GM18870 (cell line): ENCODE measurements at regions not wholly inside any gene's neighbourhood (a gene's known extent, or its start where the extent isn't known, plus 50 kb on each side); places are given as distances from the start of the nearest gene placed in this dataset.

Experiments
- ATAC-seq: cut with Tn5 transposase; IDR thresholded peaks from one replicate; pipeline ENCODE4 v1.9.1; 2021; ENCODE audit warnings: moderate library complexity; ENCODE audit not compliant: unreplicated experiment

DNA sequence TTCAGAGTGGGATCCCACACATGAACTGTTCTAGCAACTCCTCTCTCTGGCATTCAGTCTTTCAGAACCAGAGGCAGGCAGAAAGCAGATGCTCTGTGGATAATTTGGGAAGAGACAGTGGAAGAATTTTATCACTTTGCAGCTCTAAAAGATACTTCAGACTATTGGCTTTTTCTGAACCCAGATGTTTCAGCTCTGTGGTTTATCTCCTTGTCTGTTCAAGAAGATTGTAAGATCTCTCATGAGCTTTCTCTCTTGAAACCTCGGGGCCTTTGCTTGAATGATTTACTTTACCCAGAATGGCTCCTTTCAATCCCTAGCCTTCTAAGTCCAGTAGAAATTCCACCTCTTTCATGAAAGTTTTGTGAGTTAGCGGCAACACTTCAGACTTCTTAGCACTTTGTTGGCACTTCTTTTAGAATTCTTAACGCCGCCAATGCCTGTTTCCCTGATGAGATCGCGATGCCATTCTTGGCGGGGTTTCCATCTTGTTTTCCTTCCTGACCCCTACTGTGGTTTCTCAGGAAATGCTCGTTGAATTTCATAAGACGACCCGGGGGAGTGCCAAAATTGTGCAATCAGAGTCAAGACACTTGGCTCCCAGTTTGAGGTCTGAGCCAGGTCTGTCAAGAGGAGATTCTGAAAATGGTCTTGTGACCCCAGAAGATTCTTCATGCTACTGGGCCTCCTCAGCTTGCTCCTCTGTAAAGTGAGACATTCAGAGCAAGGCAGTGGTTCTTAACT is 107.0 kb upstream of the PRICKLE1 start:
- no peak for ATAC-seq

DNA sequence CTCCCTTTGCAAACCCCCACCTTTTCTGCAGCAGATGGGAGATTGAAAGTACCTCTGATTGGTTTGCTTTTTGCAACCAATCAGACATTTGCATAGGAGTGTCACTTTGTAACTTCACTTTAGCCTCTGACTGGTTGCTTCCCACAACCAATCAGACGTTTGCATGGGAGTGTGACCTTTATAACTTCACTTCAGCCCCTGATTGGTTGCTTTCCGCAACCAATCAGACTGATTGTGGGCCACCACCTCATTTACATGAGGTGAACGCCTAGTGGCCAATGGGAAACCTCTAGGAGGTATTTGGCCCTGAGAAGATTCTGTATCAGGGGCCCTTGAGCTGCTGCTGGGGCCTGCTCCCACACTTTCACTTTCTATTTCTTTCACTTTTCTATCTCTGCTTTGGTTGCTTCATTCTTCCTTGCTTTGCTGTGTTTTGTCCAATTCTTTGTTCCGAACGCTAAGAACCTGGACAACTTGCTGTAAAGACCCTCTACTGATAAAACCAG is 106.0 kb upstream of the PRICKLE1 start:
- no peak for ATAC-seq

DNA sequence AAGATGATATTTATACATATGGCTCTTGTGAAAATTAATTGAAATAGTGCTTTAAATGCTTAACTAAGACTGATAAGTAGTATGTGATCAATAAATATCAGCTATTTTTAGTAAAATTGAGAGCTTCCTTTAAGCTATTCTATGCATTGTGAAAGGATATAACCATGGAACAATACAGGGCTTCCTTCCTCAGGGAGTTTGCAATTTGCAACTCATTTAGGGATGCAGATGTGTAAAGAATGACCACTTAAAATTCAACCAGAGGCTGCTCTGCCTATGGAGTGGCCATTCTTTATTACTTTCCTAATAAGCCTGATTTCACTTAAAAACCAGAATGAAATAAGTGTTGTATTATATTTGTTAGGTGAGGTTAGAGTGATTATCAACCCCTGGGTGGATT is 103.2 kb upstream of the PRICKLE1 start:
- no peak for ATAC-seq

DNA sequence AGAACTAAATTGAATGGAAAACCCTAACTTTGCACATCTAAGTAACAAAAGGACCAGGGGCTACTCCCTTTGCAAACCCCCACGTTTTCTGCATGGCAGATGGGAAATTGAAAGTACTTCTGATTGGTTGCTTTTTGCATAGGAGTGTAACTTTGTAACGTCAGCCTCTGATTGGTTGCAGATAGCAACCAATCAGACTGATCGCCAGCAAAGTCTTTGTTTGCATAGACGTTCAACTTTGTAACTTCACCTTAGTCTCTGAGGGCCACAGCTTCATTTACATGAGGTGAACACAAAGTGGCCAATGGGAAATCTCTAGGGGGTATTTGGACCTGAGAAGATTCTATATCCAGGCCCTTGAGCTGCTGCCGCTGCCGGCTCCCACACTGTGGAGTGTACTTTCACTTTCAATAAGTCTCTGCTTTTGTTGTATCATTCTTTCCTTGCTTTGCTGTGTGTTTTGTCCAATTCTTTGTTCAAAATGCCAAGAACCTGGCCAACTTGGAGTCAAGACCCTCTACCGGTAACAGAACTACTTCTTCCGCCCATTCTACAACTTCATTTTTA is 102.5 kb upstream of the PRICKLE1 start:
- no peak for ATAC-seq

DNA sequence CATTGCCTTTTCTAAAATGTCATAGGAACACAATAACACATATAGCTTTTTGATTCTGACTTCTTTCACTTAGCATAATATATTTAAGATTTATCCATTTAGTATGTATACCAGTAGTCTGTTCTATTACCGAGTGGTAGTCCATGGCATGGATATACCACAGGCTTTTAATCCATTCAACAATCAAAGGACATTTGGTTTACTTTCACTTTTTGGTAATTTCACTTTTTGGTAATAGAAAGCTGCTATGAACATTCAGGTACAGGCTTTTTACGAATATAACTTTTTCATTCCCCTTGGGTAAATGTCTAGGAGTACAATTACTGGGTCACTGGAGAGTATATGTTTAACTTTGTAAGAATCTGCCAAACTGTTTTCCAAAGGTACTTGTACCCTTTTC is 100.7 kb upstream of the PRICKLE1 start:
- ATAC-seq: no peak

DNA sequence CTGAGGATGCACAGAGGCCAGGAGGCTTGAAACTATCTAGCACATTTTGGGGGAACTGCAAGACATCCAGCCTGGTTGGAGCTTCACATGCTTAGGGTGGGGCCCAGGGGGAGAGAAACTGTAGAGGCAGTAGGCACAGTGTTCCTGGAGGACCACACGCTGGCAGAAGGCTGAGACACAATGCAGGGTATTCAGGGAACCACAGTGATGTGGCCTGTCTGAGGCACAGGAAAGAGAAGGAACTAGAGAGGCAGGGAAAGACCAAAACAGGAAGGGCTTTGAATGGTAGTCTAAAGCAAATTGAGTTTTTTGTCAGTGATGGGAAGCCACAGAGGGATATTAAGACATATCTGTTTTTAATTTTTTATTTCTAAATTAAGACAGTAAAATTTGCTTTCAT is 100.2 kb upstream of the PRICKLE1 start:
- no peak for ATAC-seq

DNA sequence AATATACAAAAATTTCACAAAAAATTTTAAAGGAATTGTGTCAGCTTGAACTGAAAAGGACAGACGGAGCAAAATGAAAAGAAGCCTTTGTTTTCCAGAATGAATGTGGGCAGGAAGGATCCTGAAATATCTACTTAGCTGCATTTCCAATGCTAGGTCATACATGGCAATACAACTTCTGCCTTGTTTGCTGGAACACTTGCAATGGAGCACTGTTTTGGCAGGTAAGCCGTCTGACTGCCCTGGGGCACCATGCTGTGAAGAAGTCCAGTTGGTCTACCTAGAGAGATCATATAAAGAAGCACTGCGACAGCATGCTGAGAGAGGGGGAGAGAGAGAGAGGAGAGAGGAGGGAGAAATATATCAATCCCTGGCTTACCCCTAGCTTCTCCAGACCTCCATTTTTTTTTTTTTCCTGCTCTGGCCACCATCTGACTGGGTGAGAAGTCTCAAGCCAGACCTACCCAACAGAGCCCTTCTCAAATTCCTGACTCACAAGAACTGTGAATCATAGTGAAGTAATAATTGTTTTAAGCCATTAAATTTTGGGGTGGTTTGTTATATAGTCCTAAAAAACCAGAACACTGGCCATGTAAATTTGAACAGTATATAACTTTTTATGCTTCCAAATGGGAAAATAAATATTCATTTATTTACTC is 97.1 kb upstream of the PRICKLE1 start:
- no peak for ATAC-seq

DNA sequence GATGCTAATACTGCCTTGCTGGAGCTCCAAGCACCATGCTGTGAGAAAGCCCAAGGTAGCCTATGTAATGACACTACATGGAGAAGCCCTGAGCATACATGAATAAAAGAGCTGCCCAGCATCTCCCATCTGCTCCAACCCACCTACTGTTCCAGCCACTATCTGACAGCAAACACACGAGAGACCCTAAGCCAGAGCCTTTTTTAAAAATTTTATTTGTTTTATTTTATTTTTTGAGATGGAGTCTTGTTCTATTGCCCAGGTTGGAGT is 95.2 kb upstream of the PRICKLE1 start:
- no peak for ATAC-seq

DNA sequence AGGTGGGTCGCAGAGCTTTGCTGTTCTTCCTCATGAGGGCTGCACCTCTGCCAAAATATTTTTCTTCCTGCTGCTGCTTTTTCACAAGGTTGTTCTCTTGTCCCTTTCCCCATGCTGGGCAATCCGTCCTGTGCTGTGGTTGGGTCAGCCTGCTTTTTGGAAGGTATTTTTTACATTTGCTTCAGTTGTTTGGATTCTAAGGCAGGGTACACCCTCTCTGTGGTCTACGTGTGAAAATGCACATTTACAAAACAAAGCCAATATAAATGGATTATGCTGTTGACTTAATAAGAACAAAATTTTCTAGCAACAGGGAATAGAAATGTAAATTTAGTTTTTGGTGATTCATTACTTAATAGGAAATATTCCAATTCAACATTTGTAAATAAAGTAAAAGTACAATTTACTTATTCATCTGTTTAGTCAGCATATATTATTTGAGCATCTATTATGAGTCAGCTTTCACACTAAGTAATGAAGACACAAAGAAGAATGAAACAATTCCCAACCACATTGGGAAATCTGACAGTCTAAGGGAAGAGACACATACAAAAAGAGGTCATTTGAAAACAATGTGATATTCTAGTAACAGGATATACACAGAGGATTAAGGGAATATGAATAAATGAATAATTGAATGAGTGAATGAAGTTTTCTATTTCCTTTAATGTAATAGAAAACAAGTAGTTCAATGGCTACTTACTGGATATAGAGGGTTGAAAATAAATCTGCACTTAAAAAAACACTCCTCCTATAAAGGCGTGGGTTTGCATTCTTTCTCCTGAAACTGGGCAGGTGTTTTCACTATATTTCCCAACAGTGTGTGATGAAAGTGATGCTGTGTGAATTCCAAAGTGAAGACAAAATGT is 94.6 kb upstream of the PRICKLE1 start:
- ATAC-seq: no peak

DNA sequence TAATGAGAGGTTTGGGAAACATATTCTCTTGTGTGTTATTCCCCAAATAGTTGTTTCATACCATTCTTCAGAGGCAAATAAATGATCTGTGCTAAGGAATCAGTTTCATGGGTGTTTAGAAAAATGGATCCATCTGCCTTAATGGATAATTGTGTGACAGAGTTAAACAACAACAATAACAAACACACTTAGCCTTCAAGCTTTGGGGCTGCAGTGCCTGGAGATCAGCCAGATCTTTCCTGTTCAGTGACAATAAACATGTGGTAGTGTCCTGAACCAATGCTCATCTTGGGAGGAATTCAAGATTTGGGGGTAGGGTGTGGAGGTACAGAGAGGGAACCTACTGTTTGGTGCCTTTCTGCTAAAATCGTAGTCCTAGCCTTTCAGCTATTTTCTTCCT is 93.7 kb upstream of the PRICKLE1 start:
- ATAC-seq: no peak

DNA sequence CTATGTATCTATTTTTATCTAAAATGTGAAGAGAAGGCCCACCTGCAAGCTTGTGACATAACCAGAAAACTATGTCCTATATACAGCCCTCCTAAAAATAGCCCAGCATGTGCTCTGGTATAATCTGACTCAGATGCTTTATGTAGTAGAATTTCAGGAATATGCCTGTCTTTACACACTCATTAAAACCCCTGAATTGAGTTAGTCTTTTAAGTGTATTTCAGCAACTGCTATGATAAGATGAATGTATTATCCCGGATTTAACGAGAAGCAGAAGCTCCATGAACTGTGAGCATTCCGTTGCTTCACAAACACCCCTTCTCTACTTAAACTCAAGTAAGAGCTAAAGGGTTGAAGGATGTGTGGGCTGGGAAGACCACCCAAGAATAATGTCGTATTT is 89.9 kb upstream of the PRICKLE1 start:
- ATAC-seq: no peak

DNA sequence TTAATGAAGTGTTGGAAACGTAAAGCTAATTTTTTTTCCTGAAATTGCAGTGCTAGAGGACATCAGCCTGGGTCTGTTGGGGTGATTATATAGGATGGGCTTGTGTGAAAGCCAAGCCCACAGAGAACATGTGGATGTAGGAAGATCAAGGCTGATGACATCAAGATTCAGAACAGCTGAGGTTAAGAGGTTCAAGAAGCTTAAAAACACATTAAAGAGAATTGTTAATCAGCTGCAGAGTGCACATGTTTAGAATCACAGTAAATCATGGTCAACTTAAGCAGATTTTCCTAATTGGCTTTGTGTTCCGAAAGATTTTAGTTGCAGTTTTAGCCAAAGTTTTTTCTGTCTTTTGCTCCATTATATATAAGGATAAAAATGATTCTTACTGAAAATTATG is 87.9 kb upstream of the PRICKLE1 start:
- no peak for ATAC-seq

DNA sequence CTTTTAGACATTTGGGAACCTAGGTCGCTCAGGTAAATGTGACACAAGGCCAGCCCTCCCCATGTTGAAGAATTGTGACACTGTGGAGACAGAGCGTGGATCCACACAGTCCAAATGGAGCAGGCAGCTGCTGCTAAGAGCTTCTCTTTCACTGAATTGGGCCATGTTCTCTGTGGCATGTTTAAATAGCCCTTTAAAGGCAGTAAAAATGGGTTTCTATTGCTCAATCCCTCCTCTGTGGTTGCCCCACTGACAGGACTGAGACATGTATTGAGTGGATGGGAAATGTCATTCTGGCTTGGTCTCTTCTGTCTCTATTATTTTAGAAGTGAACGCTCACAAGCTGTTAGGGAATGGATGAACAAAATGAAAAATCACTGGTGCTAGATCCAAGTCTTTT is 84.0 kb upstream of the PRICKLE1 start:
- ATAC-seq: no peak

DNA sequence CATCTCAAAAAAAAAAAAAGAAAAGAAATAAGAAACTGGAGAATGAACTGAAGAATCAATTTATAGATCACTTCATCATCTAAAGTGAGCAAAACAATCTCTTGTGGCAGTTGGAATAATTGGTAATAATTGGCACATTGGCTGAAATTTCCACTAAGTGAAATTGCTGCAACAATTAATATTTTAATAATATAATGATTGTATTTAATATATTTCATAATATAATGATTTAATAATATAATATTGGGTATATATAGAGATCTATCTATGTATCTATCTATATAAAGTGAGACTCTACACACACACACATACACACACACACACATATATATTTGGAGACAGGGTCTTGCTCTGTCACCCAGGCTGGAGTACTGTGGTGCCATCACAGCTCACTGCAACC is 81.2 kb upstream of the PRICKLE1 start:
- ATAC-seq: no peak

DNA sequence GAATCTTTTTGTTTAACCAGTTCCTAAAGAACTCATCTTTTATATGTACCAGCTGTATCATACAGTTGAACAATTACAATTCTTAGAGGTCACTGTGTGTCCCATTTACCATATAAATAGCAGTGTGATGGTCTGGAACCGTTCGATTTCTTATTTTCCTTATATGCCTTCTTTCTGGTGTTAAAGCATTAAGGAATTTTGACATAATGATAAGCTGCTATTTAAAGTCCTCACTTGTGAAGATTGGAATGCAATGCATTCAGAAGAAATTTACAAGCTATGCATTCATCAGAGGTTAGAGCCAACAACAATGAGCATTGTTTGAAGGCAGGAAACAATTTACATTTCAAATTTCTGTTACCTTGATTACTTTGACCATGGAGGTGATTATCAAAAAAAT is 80.0 kb upstream of the PRICKLE1 start:
- ATAC-seq: no peak

DNA sequence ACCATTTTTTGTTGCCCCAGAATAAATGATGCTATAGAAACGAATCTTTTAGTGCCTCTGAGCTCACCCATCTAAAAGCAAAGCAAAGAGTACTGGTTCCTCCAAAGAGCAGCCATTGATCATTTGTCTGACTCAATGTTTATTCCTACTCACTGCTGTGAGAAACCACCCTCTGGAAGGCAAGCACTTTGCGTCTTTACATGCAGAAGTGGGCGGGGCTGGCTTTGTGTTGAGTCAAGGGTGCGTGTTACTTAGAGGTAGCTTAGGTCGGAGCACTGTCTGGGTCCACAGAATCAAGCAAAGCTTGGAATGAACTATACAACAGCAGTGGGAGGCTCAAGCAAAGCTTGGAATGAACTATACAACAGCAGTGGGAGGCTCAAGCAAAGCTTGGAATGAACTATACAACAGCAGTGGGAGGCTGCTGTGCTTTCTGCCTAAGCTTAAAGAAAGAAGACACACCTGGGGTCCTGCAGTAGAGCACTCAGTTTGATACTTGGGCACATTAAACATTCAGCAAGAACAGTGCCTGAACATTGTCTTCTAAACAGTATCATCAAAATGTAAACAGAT is 77.2 kb upstream of the PRICKLE1 start:
- no peak for ATAC-seq

DNA sequence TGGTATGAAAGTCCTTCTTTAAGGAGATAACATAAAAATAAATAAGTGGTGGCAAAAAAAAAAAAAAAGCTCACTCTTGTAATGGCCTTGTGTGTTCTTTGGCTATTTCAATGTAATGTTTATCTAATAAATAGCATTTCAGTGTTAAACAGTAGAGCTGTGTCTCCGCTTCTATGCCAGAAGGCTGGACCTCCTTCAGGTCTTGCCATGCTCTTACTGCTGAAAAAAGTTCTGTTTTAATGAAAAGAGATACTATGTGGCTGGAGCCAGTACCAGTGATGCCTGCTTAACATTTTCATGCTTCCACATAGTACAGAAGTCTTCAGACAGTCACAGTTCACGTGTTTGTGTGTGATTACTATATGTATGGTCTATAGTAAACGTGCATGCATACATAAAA is 74.1 kb upstream of the PRICKLE1 start:
- ATAC-seq: no peak

DNA sequence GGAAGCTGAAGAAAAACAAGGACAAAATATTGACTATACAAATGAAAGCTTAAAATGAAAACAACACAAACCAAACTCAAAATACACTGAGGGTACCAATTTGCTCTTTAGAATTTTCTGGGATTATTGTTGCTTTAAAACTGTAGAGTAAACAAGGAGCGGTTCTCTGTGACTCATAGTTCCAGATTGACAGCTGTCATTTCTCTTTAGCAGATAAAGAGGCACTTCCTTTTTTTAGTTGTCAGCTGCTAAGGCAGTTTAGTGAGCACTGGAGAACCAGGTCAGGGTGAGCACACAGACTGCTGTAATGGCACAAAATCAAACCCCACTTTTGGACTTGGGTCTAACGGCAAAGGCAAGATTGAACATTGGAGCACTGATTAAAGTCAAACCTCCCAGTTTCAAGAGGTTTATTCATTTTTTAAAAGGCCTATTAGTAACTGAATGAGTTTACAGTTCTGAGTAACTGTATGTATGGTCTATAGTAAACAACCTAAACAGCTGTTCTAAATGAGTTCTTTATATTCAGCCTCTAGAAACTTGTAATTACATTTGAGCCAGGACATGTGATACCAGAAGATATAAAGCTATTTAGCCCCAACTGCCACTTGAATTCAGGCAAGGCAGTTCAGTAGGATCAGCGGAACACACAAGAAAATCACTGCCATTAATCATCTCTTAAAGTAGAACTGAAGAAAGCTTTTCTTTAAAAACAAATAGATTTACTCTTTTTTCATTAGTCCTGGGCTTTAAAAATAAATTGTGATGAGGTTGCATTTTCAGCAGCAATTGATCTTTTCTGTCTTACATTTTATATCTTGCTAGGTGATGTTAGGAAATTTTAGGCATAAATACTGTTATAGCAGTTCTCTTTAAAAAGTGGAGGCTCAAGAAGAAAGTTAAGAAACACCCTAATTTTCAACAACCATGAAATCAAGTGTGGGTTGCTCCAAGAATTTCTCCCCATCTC is 71.7 kb upstream of the PRICKLE1 start:
- no peak for ATAC-seq

DNA sequence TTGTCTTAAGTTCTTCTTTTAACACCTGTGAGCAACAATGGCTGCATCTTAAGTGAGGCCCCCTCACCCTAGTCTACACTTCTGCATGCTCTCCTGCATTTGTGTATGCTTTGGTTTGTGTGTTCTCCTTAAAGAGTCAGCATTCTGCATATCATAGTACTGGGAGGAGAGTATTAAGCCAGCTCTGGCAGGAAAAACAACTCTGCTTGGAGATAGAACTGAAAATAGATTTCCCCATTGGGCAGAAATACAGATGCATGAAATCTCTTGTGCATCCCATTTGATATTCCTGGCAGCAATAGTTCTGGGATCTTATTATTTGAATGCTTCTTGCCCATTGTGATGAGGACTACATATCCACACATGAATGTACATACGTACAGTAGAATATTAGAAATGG is 70.6 kb upstream of the PRICKLE1 start:
- ATAC-seq: no peak

DNA sequence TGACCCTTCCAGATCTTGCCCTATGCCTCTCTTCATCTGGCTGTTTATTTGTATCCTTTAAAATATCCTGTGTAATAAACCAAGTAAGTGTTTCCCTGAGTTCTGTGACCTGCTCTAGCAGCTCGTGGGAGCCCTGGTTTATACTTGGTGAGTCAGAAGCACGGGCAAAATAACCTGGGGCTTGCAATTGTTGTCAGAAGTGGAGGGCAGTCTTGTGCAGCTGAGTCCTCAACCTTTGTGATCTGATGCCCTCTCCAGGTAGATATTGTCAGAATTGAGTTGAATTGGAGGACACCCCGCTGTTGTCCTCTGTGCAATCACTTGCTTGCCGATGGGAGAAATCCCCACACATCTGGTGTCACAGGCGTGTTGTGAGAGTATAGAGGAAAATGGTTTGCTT is 62.5 kb upstream of the PRICKLE1 start:
- no peak for ATAC-seq
